Type B pancreatic cell (in vitro differentiated cells): ENCODE measurements at regions not wholly inside any gene's neighbourhood (a gene's known extent, or its start where the extent isn't known, plus 50 kb on each side); places are given as distances from the start of the nearest gene placed in this dataset.
A peak's percentile ranks its signal among the peaks of the same experiment; 100 is the strongest.

Source experiments
- DNase-seq: peaks from one replicate; pipeline ENCODE4 v3.0.0; 2021; ENCODE audit warnings: mixed read lengths; ENCODE audit not compliant: unreplicated experiment; ENCODE audit errors: extremely low spot score
- H3K27ac Mint-ChIP-seq: 2 replicates; pipeline ENCODE4 v1.8.0; 2021; ENCODE audit warnings: mild to moderate bottlenecking, mixed read lengths
- H3K27me3 Mint-ChIP-seq: 2 replicates; pipeline ENCODE4 v1.8.0; 2021; ENCODE audit warnings: mixed read lengths
- H3K36me3 Mint-ChIP-seq: 2 replicates; pipeline ENCODE4 v1.8.0; 2021; ENCODE audit warnings: mixed read lengths
- H3K4me1 Mint-ChIP-seq: one replicate; pipeline ENCODE4 v1.8.0; 2021; ENCODE audit warnings: mixed read lengths; ENCODE audit not compliant: unreplicated experiment
- H3K4me3 Mint-ChIP-seq: 2 replicates; pipeline ENCODE4 v1.8.0; 2021; ENCODE audit warnings: mild to moderate bottlenecking, mixed read lengths
- H3K9me3 Mint-ChIP-seq: 2 replicates; pipeline ENCODE4 v1.8.0; 2021; ENCODE audit warnings: mixed read lengths
- TF ChIP-seq, protein P1 (sequence below): fragments of 200-600 bp; sonication (generic); conservative IDR thresholded peaks from 2 replicates; pipeline ENCODE4 v1.5.0; 2021; ENCODE audit warnings: antibody characterized with exemption, mild to moderate bottlenecking

DNA sequence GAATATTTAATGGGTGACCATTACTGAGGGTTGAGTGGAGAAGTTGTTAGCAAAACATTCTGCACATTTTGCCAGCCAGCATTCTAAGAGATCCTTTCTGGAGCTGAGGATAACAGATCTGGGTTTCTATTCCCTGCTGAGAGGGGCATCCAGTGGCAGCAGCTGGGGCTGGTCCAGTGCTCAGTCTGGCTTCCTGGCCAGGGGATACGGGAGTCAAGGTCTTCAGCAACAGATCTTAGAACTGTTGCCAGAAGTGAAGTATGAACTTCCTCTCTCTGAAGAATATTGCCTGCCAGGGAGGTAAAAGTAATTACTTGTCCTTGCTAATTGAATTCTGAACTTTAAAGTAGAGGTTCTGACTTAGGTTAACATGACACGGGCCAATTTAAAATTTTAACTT is 568.4 kb downstream of the REEP3 start:
- TF ChIP-seq, protein P1, sequence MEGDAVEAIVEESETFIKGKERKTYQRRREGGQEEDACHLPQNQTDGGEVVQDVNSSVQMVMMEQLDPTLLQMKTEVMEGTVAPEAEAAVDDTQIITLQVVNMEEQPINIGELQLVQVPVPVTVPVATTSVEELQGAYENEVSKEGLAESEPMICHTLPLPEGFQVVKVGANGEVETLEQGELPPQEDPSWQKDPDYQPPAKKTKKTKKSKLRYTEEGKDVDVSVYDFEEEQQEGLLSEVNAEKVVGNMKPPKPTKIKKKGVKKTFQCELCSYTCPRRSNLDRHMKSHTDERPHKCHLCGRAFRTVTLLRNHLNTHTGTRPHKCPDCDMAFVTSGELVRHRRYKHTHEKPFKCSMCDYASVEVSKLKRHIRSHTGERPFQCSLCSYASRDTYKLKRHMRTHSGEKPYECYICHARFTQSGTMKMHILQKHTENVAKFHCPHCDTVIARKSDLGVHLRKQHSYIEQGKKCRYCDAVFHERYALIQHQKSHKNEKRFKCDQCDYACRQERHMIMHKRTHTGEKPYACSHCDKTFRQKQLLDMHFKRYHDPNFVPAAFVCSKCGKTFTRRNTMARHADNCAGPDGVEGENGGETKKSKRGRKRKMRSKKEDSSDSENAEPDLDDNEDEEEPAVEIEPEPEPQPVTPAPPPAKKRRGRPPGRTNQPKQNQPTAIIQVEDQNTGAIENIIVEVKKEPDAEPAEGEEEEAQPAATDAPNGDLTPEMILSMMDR, result no peak
- Mint-ChIP-seq H3K9me3 (no peaks in the 10 kb centered on the region), H3K4me1 (peaks cover 4% of the 10 kb centered on the region), H3K27ac (no peak overlapping the region), H3K36me3 (no peaks in the 10 kb centered on the region), H3K4me3 (no peak overlapping the region), H3K27me3 (no peaks in the 10 kb centered on the region)
- DNase-seq, result no peak

DNA sequence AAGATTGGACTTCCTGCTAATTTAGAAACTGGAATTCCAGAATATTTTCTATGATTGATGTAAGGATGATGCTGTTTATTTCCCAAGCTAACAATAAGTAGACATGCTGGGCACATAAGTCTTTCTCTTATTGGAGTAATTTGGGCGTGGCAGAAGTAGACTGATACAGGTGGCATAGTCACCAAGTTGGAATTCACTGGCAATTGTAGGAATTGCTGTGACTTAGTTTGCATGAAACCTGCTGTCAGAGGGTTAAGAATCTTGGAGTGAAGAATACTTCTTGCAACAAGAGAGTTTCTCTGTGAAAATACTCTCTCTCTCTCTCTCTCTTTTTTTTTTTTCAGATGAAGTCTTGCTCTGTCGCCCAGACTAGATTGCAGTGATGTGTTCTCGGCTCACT is 569.7 kb downstream of the REEP3 start:
- Mint-ChIP-seq H3K27me3 (no peaks in the 10 kb centered on the region), H3K36me3 (no peaks in the 10 kb centered on the region), H3K27ac (no peak overlapping the region), H3K9me3 (no peaks in the 10 kb centered on the region), H3K4me3 (no peak overlapping the region), H3K4me1 (peaks cover 4% of the 10 kb centered on the region)
- TF ChIP-seq, protein P1, result no peak
- no peak for DNase-seq

DNA sequence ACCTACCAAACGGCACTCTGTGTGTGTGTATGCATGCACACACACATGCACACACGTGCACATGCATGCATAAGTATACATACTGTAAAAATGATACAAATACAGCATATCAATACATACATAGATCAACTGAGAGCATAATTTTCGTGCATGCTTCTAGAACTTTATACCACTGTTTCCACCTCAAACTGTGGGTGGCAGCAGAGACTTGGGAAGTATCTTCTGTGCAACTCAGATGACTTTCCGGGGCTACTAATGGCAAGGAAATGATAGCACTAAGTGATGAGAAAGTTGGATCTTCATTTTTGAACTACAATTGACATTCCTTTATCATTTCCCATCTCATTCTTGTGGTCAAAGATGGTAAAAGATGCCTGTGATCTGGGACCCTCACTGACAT is 570.7 kb downstream of the REEP3 start:
- no peaks in the 10 kb centered on the region for H3K27me3 Mint-ChIP-seq

DNA sequence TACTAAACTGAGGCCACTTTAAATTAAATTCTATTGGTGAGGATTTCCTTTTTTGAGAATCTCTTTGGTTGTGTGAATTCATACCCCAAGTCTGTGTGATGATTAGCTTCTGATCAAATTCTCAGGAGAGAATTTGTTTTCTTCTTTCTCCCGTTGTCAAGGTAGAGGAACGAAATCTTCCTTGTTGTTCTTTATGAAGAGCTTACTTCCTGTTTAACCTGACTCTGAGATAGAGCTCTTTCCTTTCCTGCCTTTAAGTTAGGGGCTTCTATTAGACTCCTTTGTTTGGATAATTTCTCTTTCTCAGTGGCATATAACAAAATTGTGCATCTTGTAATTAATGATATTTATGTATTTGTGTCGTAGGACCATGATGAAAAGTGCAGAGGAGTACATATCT is 572.1 kb downstream of the REEP3 start:
- no peak for DNase-seq
- Mint-ChIP-seq H3K4me1 (peaks cover 4% of the 10 kb centered on the region), H3K9me3 (no peaks in the 10 kb centered on the region), H3K27me3 (no peaks in the 10 kb centered on the region), H3K36me3 (no peaks in the 10 kb centered on the region), H3K4me3 (no peak overlapping the region), H3K27ac (no peak overlapping the region)
- TF ChIP-seq, protein P1, result no peak

More for the DNA sequence above, 570.7 kb downstream of the REEP3 start:
- DNase-seq, result no peak
- H3K27ac Mint-ChIP-seq, result no peak overlapping the region
- H3K4me3 Mint-ChIP-seq, result no peak overlapping the region
- TF ChIP-seq, protein P1, result peak; percentile 62
- H3K9me3 Mint-ChIP-seq, result no peaks in the 10 kb centered on the region
- H3K4me1 Mint-ChIP-seq, result peaks cover 4% of the 10 kb centered on the region
- no peaks in the 10 kb centered on the region for H3K36me3 Mint-ChIP-seq

DNA sequence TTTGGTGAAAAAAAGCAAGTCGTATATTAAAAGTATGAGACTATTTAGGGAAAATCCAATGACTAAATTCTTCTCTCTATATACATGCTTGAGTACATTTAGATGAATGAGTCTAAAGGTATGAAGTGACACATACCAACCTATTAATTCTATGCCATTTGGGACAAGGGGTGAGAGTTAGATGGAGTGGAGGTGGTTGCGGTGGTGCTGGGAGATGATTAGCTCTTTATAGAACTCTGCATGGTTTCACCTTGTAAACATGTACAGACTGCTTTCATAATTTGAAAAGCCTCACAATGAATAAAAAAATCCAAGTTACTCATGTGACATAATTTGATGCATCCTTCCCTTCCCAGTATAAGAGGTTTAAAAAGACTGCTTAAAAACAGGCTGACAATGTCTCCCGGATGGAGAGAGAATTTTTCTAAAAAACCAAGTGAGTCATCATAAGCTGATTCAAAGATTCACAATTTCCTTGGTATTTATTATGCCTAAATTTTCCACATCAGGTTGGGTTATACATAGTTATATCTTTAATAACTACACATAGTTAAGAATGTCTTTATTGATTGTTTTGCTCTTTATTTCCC is 572.8 kb downstream of the REEP3 start:
- DNase-seq, result no peak
- H3K4me1 Mint-ChIP-seq, result peaks cover 4% of the 10 kb centered on the region
- TF ChIP-seq, protein P1, result no peak

DNA sequence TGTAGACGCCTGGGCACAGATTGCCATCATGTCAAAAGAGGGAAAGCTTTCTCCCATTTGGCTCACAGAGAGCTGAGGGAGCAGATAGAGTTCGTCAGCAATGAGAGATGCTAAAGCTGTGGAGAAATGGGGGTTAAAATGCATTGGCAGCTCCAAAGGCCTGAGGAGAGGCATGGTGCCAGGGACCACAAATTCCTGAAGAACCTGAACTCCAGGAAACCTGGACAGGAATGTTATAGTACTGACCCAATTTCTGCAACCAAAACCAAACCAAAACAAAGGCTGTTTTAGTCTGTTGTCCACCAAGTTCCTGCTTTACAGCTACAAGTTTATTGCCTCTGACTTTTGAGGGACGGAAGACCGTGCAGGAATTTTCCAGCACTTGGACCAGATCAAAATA is 575.7 kb downstream of the REEP3 start:
- TF ChIP-seq, protein P1, result no peak
- no peak overlapping the region for H3K4me3 Mint-ChIP-seq
- no peak overlapping the region for H3K27ac Mint-ChIP-seq
- H3K36me3 Mint-ChIP-seq, result no peaks in the 10 kb centered on the region
- H3K27me3 Mint-ChIP-seq, result no peaks in the 10 kb centered on the region
- DNase-seq, result no peak
- no peaks in the 10 kb centered on the region for H3K9me3 Mint-ChIP-seq
- H3K4me1 Mint-ChIP-seq, result no peaks in the 10 kb centered on the region

More for the DNA sequence above, 572.8 kb downstream of the REEP3 start:
- H3K36me3 Mint-ChIP-seq, result no peaks in the 10 kb centered on the region
- no peak overlapping the region for H3K27ac Mint-ChIP-seq
- no peak overlapping the region for H3K4me3 Mint-ChIP-seq
- H3K9me3 Mint-ChIP-seq, result no peaks in the 10 kb centered on the region
- H3K27me3 Mint-ChIP-seq, result no peaks in the 10 kb centered on the region
